Activated T-helper 9 cell treated with anti-CD3 and anti-CD28 coated beads, Interleukin-2, amount 50 U/mL, for 16 hours (primary cell): ENCODE measurements at regions not wholly inside any gene's neighbourhood (a gene's known extent, or its start where the extent isn't known, plus 50 kb on each side); places are given as distances from the start of the nearest gene placed in this dataset.
"Not testable (repeated sequence)": the region's sequence is repeated elsewhere in the genome, so short reads cannot be mapped to it uniquely, and the experiment has no call there.

Source experiments
- DNase-seq: peaks from one replicate; pipeline ENCODE4 v3.0.0-alpha.2; 2020; ENCODE audit warnings: low read depth

DNA sequence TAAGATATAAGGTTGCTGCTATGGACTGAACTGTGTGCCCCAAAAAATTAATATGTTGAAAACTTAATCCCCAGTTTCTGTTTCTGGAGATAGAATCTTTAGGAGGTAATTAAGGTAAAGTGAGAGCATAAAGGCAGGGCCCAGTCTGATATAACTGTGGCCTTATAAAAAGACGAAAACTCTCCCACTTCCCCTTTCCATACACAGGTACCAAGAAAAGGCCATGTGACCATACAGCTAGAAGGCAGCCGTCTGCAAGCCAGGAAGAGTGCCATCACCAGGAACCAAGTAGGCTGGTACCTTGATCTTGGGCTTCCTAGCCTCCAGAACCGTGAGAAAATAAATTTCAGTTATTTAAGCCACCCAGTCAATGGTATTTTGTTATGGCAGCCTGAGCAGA, 550.3 kb downstream of the SMARCA1 start:
- no peak for DNase-seq

DNA sequence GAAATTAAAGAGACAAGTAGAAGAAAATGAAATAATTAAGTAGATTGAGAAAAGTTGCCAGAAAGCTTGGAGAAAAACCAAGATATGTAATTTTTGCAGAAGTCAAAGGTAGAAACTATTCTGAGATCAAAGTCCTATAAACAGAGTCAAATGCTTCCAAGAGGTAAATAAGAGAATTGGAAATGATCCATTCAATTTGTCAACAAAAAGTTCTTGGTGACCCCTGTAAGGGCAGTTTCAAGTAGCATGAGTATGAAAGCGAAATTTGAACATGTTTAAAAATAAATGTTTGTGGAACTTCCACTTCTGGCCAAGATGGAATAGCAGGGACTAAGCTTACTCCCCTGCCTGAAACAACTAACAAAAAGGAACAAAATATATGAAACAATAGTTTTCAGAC, 562.0 kb downstream of the SMARCA1 start:
- DNase-seq, result no peak

DNA sequence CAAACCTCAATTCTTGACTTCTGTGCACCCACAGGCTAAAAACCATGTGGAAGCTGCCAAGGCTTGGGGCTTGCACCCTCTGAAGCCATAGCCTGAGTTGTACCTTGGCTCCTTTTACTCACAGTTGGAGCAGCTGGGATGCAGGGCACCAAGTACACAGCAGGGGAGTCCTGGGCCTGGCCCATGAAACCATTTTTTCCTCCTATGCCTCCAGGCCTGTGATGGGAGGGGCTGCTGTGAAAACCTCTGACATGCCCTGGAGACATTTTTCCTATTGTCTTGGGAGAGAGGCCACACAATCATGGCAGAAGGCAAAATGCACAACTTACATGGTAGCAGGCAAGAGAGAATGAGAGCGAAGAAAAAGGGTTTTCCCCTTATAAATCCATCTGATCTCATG, 568.6 kb downstream of the SMARCA1 start:
- not testable (repeated sequence) for DNase-seq

DNA sequence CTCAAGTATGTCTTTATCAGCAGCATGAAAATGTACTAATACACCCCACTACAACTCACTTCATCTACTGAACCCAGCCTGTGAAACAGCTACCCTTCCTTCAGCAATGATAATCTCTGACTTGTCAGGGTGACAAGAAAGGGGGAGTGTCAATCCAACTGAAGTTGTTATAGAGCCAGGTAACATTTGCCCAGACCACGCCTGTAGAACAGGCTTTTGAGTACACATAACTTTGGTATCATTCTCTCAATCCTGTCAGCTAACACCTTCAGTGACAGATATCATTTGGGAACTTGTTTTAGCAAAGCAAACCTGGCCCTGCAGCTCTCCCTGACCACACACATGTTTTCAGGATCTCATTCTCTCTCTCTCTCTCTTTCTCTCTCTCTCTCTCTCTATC, 592.2 kb downstream of the SMARCA1 start:
- no peak for DNase-seq

DNA sequence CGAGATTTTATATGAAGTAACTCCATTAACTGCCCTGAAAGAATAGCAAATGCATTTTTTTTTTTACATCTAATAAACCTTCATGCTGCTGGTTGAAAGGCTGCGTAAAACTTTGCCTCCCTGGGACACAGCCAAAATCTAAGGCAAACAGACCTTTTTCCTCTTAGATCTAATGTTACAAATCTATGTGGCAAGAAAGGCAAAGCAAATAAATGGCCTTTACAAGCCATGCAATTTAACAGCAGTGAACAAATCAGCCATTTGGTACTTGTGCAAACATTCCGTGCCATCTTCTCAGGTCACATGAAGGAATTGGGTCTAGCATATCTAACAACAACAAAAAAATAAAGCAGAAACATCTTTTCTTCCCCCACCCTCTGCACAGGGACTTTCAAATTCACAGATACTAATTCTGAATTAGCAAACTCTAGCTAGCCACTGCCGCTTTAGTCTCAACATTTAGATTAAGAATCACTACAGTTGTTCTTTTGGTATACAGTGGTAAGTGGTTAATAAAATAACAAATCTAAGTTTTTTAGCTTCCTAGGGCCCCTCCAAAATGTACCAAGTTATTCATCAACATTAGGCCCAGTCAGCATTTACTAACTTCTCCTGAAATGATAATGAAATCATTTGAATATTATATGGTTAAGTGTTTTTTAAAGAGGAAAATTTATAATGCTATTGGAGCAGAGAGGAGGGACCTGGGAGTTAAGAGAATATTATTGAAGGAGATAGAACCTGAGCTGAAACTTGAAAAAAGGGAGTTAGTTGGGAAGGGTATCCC, 593.8 kb downstream of the SMARCA1 start:
- DNase-seq, result no peak

DNA sequence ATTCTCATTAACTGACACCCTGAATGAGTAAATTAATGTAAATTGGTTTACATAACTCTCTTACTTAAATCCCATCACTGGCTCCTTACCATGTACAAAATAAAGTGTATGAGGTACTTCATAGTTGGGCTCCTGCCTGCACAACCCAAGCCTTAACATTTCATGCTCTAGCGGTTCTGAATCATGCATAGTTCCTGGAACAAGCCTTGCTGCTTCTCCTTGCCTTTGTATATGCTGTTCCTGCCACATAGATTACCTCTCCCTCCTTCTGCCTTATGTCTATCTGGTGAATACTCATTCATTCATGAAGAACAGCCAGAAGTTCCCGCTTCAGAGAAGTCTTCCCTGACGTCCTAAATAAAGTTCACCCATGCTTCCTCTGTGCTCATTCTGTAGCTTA, 594.7 kb downstream of the SMARCA1 start:
- DNase-seq, result no peak

DNA sequence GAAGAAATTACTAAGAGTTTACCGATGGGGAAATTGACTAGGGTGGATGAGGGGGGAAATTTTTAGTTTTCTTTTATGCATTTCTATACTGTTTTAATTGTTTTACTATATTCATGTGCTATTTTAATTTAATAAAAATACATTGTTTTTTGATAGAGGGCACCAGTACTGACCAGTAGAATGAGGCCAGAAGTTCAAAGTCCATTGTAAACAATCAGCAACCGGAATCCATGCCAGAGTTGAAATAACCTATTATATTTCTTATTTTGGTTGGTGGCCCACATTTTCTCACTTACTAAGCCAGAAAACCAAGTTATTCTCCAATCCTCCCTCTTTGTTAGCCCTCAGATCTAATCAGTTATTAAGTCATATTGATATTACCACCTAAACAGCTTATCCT, 595.9 kb downstream of the SMARCA1 start:
- no peak for DNase-seq

DNA sequence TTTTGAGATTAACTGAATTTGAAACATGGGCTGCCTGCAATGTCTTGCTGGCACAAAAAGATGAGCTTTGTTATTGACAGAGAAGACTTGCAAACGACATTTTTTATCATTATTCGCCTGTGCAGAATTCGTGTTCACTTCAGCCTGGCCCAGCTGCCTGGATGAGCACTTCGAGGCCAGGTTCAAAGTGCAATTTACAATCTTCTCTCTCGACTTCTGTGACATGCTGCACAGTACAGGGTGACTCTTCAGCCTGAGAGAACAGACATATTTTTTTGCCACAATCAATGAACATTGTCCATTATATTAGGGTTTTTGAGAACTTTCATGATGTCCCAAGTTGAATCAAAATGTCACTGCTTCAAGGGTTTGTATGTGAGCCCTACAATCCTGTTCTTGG, 616.5 kb downstream of the SMARCA1 start:
- DNase-seq, result no peak

DNA sequence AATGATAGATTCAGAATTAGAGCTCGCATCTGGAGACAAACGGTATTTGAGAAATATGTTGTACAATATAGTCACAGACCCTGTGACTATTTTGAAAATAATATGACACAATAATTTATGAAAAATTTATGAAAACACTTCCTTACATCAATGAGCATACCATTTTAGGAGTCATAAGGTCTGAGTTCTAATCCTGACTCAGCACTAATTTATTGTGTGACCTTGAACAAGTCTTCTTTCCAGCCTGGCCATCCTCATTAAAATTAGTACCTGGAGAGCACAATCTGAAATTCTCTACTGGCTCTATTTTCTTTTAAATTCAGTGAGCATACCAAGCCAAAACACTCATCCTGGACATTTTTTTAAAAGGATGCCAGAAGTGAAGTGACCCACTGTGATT, 622.3 kb downstream of the SMARCA1 start:
- no peak for DNase-seq

DNA sequence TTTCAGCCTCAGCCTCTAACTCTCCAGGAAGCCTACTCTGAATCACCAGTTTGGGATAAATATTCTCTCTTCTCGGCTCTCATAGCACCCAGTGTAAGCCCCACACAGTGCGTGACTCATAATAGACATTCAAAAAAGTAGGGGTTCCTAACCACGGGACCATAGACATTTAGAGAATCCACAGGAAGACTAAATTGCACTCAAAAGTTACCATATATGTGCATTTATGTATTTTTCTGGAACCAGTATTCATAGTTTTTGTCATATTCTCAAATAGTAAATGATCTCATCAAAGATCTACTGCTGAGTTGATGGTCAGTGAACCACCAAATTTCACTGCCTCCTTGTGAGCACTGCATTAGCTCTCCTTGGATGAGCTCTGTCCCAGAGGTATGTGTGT, 625.7 kb downstream of the SMARCA1 start:
- DNase-seq, result no peak

DNA sequence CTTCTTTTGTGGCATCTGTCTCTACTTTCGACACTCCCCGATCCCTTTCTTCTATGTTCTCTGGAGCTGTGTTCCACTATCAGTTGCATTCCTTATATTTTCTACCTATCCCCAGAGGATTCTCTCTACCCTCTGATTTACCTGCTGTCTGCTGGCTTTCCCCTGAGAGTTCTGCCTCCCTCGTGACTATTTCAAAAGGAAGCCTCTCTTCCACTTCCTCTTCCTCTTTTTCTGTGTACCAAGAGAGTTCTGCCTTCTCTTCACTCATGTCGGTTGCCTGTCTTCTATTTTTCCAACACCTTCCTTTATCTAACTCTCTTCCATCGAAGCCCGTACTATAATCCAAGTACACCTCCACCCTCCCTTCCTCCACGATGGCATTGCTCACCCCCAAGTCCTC, 631.7 kb downstream of the SMARCA1 start:
- no peak for DNase-seq

DNA sequence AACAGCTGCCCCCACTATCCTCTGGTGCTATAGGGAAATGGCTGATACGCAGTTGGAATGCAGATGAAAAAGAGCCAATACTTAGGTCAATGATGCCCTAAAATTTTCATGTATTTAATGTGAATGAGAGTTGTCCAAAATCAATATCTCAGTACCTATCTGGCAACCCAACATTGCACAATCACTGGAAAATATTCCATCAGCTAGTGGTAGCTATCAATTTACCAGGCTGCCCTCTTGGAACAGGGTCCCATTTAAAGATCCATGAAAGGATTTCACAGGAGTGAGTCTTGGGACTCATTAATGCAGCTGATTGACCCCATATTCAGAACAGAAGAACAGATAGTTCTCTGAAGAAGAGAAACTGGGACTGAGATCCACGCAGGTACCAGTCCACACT, 638.9 kb downstream of the SMARCA1 start:
- no peak for DNase-seq

DNA sequence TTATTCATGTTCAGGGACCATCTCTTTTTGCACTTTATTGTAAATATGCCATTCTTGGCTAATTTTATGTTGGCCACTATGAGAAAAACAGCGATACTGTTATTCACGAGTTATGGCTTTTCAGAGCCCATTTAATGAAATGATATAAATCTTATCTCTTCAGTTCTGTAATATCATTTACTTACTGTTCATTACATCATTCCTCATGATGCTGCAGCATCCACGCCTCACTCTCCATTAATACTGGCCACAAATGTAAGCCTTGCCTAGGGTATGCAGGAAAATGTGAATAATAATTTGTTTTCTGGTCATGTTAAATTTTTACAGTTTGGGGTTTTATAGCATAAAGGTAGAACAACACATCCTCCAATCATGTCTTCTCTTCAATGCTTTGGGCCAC, 639.6 kb downstream of the SMARCA1 start:
- DNase-seq, result no peak

DNA sequence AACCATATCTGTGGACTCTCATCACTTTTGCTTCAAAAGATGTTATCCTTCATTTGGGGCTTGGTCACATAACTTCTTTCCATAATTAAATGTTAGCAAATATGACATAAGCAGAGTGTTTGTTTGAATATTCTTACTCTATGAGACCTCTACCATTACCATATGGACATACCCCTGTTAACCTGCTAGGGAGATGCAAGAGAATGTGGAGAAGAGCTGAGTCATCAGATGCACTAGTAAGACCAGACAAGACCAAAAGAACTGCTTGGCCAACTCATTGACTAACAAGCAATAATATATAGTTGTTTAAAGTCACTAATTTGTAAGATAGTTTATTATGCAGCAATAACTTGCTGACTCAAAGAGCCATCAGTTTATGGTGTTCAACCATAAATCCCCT, 652.9 kb downstream of the SMARCA1 start:
- DNase-seq, result no peak

DNA sequence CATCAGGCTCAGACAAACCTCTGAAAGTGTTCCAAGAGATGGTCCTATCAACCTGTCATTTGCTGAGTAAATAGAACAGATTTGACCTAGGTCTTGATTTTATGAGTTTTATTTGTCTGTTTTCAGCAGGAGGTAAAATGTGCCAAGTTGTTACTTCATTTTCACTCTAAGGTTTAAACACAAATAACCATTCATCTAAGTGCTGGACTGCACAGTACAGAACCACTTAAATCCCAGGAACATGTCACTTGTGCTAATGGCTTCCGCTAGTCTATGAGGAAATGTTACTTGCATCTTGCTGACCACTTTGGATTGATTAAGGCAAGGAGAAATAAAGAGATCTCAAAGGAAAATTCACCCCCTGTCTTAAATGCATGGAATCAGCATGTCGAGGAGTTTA, 660.7 kb downstream of the SMARCA1 start:
- no peak for DNase-seq

DNA sequence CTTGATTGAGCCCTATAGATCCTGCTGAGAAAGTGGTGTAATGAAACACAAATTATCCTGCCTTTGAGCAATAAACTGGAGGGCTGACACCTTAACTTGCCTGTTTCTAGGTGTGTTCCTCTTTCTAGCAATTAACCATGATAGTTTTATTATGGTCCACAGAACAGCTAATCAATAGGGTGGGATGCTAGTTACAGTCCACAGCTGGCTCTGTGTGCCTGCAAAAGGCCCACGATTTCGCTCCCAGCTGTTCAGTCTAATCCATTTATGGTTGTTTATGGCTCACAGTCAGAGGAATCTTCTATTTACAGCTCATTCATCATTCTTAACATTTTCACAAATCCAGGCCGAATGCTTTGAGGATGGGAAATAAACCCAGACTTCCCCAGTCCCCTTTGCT, 674.9 kb downstream of the SMARCA1 start:
- no peak for DNase-seq

DNA sequence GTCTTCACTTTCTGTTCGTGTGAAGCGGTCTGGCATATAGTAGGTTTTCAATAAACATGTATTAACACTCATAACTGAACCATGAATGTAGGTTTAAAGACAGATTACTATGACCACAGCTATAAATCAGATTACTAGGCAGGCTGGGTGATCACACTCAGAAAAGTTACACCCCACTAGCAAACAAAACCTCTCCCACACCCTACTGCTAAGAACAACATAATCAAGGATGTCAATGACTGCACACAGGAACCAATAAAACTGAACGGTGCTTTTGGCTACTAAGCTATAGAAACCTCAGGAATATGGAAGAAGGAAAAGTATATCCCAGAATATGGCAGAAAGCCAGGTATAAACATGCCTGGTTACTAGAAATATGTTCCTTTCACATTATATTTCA, 676.9 kb downstream of the SMARCA1 start:
- DNase-seq, result no peak

DNA sequence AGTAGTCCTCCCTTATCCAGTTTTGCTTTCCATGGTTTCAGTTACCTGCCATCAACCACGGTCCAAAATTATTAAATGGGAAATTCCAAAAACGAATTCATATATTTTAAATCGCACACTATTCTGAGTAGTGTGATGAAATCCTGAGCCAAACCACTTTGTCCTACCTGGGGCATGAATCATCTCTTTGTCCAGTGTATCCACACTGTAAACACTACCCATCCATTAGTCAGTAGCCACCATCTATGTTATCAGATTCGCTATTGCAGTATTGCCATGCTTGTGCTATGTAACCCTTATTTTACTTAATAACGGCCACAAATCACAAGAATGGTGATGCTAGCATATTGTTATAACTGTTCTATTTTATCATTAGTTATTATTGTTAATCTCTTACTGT, 704.6 kb downstream of the SMARCA1 start:
- DNase-seq, result no peak

DNA sequence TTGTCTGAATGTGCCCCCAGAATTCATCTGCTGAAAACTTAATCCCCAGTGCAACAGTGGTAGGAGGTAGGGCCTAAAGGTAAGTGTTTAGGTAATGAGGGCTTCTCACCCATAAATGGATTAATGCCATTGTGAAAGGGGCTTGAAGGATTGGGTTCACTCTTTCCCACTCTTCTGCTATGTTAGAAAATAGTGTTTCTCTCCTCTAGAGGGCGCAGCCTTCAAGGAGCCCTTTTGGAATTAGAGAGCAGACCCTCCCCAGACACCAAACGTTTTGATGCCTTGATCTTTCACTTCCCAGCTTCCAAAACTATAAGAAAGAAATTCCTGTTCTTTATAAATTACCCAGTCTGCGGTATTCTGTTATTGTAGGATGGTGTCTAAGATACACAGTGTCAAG, 706.4 kb downstream of the SMARCA1 start:
- no peak for DNase-seq

DNA sequence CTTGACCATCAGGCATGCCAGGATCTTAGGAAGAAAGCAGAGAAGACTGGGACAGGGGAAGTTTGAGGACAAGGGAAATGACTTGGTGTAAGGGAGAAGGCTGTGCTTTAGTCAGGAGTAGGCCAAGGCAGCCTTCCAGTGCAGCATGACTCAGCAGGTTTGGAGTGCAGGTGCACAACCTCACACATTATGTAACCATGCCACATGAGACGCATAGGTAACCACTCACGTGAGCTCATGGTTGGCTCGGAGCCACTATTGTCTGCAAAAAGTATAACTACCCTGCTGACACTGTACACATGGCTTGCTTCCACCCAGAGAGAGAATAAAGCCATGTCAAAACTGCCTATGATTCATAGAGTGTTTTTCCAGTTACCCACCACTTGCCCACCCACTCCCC, 715.9 kb downstream of the SMARCA1 start:
- DNase-seq, result no peak

DNA sequence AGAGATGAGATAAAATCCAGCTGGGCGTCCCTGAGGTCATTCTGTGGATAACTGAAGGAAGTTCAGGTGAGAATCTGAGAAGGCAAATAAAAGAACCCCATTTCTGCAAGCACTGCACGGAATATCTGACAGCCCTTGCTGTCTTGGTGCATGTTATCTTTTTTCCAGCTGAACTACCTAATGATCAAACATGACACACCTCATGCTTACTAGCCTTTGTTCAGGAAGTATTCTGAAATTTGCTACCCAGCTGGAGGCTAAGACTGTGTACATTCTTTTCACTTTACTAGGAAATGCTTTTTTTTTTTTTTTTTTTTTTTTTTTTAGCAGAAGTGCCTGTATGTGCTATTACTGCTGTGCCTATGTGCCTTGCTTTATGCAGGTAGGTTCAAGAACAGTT, 718.1 kb downstream of the SMARCA1 start:
- no peak for DNase-seq

DNA sequence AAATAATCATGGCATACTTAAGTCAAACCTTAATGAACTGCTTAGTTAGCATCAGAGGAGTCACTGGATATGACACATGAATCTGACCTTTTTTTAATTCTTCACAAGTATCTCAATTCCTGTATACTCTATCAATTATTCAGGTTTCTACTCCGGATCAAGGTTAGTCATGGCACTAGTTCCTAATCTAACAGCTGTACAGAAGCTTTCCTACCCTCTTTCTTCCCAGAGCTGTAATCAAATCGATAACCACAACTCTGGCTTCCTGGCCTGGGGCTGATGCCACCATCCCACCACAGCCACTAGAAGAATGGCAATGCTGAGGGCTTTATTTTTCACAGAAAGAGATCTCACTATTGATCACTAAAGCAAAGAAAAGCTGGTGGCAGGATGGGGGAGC, 718.5 kb downstream of the SMARCA1 start:
- DNase-seq, result no peak

DNA sequence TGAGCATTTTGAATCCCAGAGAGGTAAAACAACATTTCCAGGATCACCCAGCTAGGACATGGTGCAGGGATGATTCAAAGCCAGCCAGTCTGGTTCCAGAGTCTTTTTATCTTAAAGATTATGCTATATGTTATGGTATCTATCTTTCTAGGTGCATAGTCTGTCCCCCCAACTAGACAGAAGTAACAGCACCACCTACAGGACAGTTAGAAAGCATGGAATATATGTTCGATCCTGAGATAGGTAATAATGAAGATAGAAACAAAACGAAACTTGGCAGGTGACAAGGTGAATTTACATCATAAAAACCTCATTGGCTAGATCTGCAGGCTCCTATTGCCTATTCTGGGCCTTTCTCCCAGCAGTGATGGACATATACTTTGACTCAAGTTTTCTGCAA, 723.2 kb downstream of the SMARCA1 start:
- DNase-seq, result no peak

DNA sequence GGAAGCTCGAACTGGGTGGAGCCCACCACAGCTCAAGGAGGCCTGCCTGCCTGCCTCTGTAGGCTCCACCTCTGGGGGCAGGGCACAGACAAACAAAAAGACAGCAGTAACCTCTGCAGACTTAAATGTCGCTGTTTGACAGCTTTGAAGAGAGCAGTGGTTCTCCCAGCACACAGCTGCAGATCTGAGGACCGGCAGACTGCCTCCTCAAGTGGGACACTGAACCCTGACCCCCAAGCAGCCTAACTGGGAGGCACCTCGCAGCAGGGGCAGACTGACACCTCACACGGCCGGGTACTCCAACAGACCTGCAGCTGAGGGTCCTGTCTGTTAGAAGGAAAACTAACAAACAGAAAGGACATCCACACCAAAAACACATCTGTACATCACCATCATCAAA, 730.9 kb upstream of the ACTRT1 start:
- not testable (repeated sequence) for DNase-seq

DNA sequence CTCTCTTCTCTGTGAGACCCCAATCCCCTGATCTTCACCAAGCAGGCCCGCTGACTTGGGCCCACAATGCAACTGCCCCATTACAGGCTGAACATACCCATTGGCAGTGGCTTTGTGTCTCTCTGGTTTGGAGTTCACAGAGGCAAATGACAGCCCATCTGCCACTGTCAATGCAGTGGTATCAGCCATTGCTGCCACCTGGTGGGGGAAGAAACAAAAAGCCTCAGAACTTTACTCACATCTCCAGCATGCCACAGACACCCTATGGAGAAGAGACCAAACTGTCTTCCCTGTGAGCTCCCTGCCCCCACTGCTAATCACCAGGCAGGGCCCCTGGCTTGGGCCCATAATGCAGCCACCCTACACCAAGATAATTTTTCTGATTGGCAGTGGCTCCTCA, 729.3 kb upstream of the ACTRT1 start:
- peak; percentile 3 for DNase-seq
